GM18867 (cell line): ENCODE measurements at regions not wholly inside any gene's neighbourhood (a gene's known extent, or its start where the extent isn't known, plus 50 kb on each side); places are given as distances from the start of the nearest gene placed in this dataset.

Experiments used
- ATAC-seq: cut with Tn5 transposase; IDR thresholded peaks from one replicate; pipeline ENCODE4 v1.9.1; 2021; ENCODE audit warnings: mild to moderate bottlenecking, moderate library complexity; ENCODE audit not compliant: unreplicated experiment

GRCh38 chr4:32102896-32103295 lies 1382.7 kb downstream of the PCDH7 start:
- no peak for ATAC-seq

- no peak for ATAC-seq
These were observed 1386.6 kb downstream of the PCDH7 start for GRCh38 chr4:32106767-32107166.

GRCh38 chr4:32112891-32113290 lies 1392.7 kb downstream of the PCDH7 start:
- no peak for ATAC-seq

GRCh38 chr4:32117693-32118092 lies 1397.5 kb downstream of the PCDH7 start:
- ATAC-seq, result no peak

GRCh38 chr4:32119907-32120306 lies 1399.7 kb downstream of the PCDH7 start:
- no peak for ATAC-seq

GRCh38 chr4:32128549-32128948 lies 1408.4 kb downstream of the PCDH7 start:
- no peak for ATAC-seq

- ATAC-seq, result no peak
These were observed 1409.8 kb downstream of the PCDH7 start for GRCh38 chr4:32129967-32130366.

- no peak for ATAC-seq
These were observed 1413.0 kb downstream of the PCDH7 start for GRCh38 chr4:32133141-32133540.

- no peak for ATAC-seq
These were observed 1413.6 kb downstream of the PCDH7 start for GRCh38 chr4:32133734-32134133.

- ATAC-seq, result no peak
These were observed 1415.5 kb downstream of the PCDH7 start for GRCh38 chr4:32135642-32136041.

GRCh38 chr4:32136081-32136787 lies 1416.1 kb downstream of the PCDH7 start:
- ATAC-seq, result no peak

- ATAC-seq, result peak; percentile 68
These were observed 1420.5 kb downstream of the PCDH7 start for GRCh38 chr4:32140636-32141035.

- no peak for ATAC-seq
These were observed 1421.9 kb downstream of the PCDH7 start for GRCh38 chr4:32142075-32142474.

- no peak for ATAC-seq
These were observed 1425.8 kb downstream of the PCDH7 start for GRCh38 chr4:32145987-32146386.

- peak; percentile 78 for ATAC-seq
These were observed 1427.4 kb downstream of the PCDH7 start for GRCh38 chr4:32147446-32148085.

- peak; percentile 49 for ATAC-seq
These were observed 1428.0 kb downstream of the PCDH7 start for GRCh38 chr4:32148111-32148666.

- ATAC-seq, result no peak
These were observed 1438.8 kb downstream of the PCDH7 start for GRCh38 chr4:32158961-32159360.

GRCh38 chr4:32161392-32161791 lies 1441.2 kb downstream of the PCDH7 start:
- no peak for ATAC-seq

GRCh38 chr4:32163125-32163524 lies 1443.0 kb downstream of the PCDH7 start:
- ATAC-seq, result no peak

GRCh38 chr4:32169841-32170240 lies 1449.7 kb downstream of the PCDH7 start:
- no peak for ATAC-seq

- ATAC-seq, result no peak
These were observed 1451.9 kb downstream of the PCDH7 start for GRCh38 chr4:32172086-32172485.

GRCh38 chr4:32172761-32173160 lies 1452.6 kb downstream of the PCDH7 start:
- ATAC-seq, result no peak
